CD8-positive, alpha-beta memory T cell (primary cell): ENCODE measurements at regions not wholly inside any gene's neighbourhood (a gene's known extent, or its start where the extent isn't known, plus 50 kb on each side); places are given as distances from the start of the nearest gene placed in this dataset.
A peak's percentile ranks its signal among the peaks of the same experiment; 100 is the strongest.
"Not testable (repeated sequence)": the region's sequence is repeated elsewhere in the genome, so short reads cannot be mapped to it uniquely, and the experiment has no call there.

Experiments
- CTCF ChIA-PET: fragments of 350-600 bp; sonication (Branson Sonifier 250); formaldehyde crosslinking; loops from one replicate; lab custom pipeline; 2021; ENCODE audit warnings: antibody characterized with exemption; lab: Charles Lee
- POLR2A ChIA-PET: fragments of 350-600 bp; sonication (Branson Sonifier 250); formaldehyde crosslinking; loops from one replicate; lab custom pipeline; 2021; ENCODE audit warnings: antibody characterized with exemption; lab: Charles Lee
- DNase-seq, 5 donors: peaks; one replicate each; pipeline versions ENCODE4 v3.0.0 to v3.0.0-alpha.2; 2020 to 2022; ENCODE audit warnings: mixed read lengths in 1 of 5
- H3K27ac ChIP-seq: one replicate; pipeline ENCODE4 v1.7.0; 2013; ENCODE audit warnings: low read depth, mild to moderate bottlenecking, low read length, moderate library complexity
- H3K27me3 ChIP-seq: 2 replicates; pipeline ENCODE4 v1.7.0; 2013; ENCODE audit warnings: low read length, mild to moderate bottlenecking; ENCODE audit not compliant: insufficient read depth, poor library complexity, severe bottlenecking
- H3K36me3 ChIP-seq: 2 replicates; pipeline ENCODE4 v1.7.0; 2013; ENCODE audit warnings: mild to moderate bottlenecking, low read length, moderate library complexity; ENCODE audit not compliant: insufficient read depth
- H3K4me1 ChIP-seq: 2 replicates; pipeline ENCODE4 v1.7.0; 2013; ENCODE audit warnings: mild to moderate bottlenecking, low read length, moderate library complexity; ENCODE audit not compliant: insufficient read depth
- H3K4me3 ChIP-seq: 2 replicates; pipeline ENCODE4 v1.7.0; 2013; ENCODE audit warnings: mild to moderate bottlenecking, low read length
- H3K9me3 ChIP-seq: 2 replicates; pipeline ENCODE4 v1.7.0; 2013; ENCODE audit warnings: mild to moderate bottlenecking, low read length
- H3K27ac Mint-ChIP-seq, 8 donors: one replicate each; pipeline ENCODE4 v1.8.0; 2020 to 2021; ENCODE audit warnings: mixed read lengths in 8 of 8, mild to moderate bottlenecking in 6 of 8, inconsistent platforms in 3 of 8, moderate library complexity in 3 of 8
- H3K27me3 Mint-ChIP-seq, 2 donors: one replicate each; pipeline ENCODE4 v1.8.0; 2020 to 2021; ENCODE audit warnings: mixed read lengths in 2 of 2, mild to moderate bottlenecking in 1 of 2, moderate library complexity in 1 of 2
- H3K36me3 Mint-ChIP-seq, 3 donors: one replicate each; pipeline ENCODE4 v1.8.0; 2020 to 2021; ENCODE audit warnings: mixed read lengths in 3 of 3, inconsistent platforms in 1 of 3, mild to moderate bottlenecking in 1 of 3
- H3K4me1 Mint-ChIP-seq, 3 donors: one replicate each; pipeline ENCODE4 v1.8.0; 2020 to 2021; ENCODE audit warnings: mixed read lengths in 3 of 3, inconsistent platforms in 1 of 3, mild to moderate bottlenecking in 1 of 3
- H3K4me3 Mint-ChIP-seq, 7 donors: one replicate each; pipeline ENCODE4 v1.8.0; 2020 to 2021; ENCODE audit warnings: mixed read lengths in 7 of 7, mild to moderate bottlenecking in 6 of 7, moderate library complexity in 4 of 7, inconsistent platforms in 2 of 7
- H3K9me3 Mint-ChIP-seq, 5 donors: one replicate each; pipeline ENCODE4 v1.8.0; 2020 to 2022; ENCODE audit warnings: mixed read lengths in 5 of 5, mild to moderate bottlenecking in 3 of 5, moderate library complexity in 2 of 5, inconsistent platforms in 1 of 5

- ChIA-PET CTCF (no interaction called here), POLR2A (no interaction called here)
- Mint-ChIP-seq H3K27me3 (no peaks in the 10 kb centered on the region), H3K27ac (no peak overlapping the region), H3K36me3 (no peaks in the 10 kb centered on the region), H3K9me3 (peaks cover 1 to 14% (median 6%) of the 10 kb centered on the region in 5 donors), H3K4me1 (no peaks in the 10 kb centered on the region), H3K4me3 (no peak overlapping the region)
- H3K9me3 ChIP-seq: no peaks in the 10 kb centered on the region
- no peaks in the 10 kb centered on the region for H3K36me3 ChIP-seq
- no peaks in the 10 kb centered on the region for H3K27me3 ChIP-seq
- no peak overlapping the region for H3K4me3 ChIP-seq
- no peak overlapping the region for H3K27ac ChIP-seq
- no peak for DNase-seq
- H3K4me1 ChIP-seq: no peaks in the 10 kb centered on the region
These were observed 86.8 kb upstream of the ZFP42 start for GRCh38 chr4:187908731-187909130.

- H3K4me1 ChIP-seq: no peaks in the 10 kb centered on the region
- no peak for DNase-seq
- no peak overlapping the region for H3K27ac ChIP-seq
- Mint-ChIP-seq H3K4me3 (no peak overlapping the region), H3K27ac (no peak overlapping the region), H3K27me3 (no peaks in the 10 kb centered on the region), H3K4me1 (no peaks in the 10 kb centered on the region), H3K9me3 (peaks cover 6 to 14% (median 8%) of the 10 kb centered on the region in 5 donors), H3K36me3 (no peaks in the 10 kb centered on the region)
- no peaks in the 10 kb centered on the region for H3K36me3 ChIP-seq
- no peaks in the 10 kb centered on the region for H3K27me3 ChIP-seq
- ChIA-PET CTCF (no interaction called here), POLR2A (no interaction called here)
- H3K9me3 ChIP-seq: no peaks in the 10 kb centered on the region
- H3K4me3 ChIP-seq: no peak overlapping the region
These were observed 84.8 kb upstream of the ZFP42 start for GRCh38 chr4:187910741-187911140.

- CTCF ChIA-PET, H3K4me3 Mint-ChIP-seq, H3K4me1 ChIP-seq: not testable (repeated sequence)
These were observed 80.2 kb upstream of the ZFP42 start for GRCh38 chr4:187915406-187915805.

GRCh38 chr4:187919966-187920365 is 75.6 kb upstream of the ZFP42 start:
- no peak overlapping the region for H3K27ac ChIP-seq
- Mint-ChIP-seq H3K27ac (no peak overlapping the region), H3K4me3 (no peak overlapping the region), H3K9me3 (peaks cover 3 to 15% (median 12%) of the 10 kb centered on the region in 5 donors), H3K36me3 (no peaks in the 10 kb centered on the region), H3K4me1 (no peaks in the 10 kb centered on the region), H3K27me3 (no peaks in the 10 kb centered on the region)
- CTCF ChIA-PET: no interaction called here
- no peak overlapping the region for H3K4me3 ChIP-seq
- H3K27me3 ChIP-seq: no peaks in the 10 kb centered on the region
- H3K9me3 ChIP-seq: no peaks in the 10 kb centered on the region
- no peak for DNase-seq
- POLR2A ChIA-PET: no interaction called here
- H3K4me1 ChIP-seq: no peaks in the 10 kb centered on the region
- no peaks in the 10 kb centered on the region for H3K36me3 ChIP-seq

More at GRCh38 chr4:187915406-187915805, 80.2 kb upstream of the ZFP42 start:
- DNase-seq, H3K27me3 Mint-ChIP-seq, H3K36me3 Mint-ChIP-seq, H3K4me1 Mint-ChIP-seq, H3K27me3 ChIP-seq, H3K4me3 ChIP-seq, POLR2A ChIA-PET, H3K27ac ChIP-seq, H3K27ac Mint-ChIP-seq, H3K9me3 ChIP-seq, H3K36me3 ChIP-seq: not testable (repeated sequence)
- H3K9me3 Mint-ChIP-seq: peaks cover 5 to 20% (median 13%) of the 10 kb centered on the region in 5 donors

- H3K36me3 Mint-ChIP-seq: no peaks in the 10 kb centered on the region
- H3K4me1 ChIP-seq: no peaks in the 10 kb centered on the region
These were observed 73.5 kb upstream of the ZFP42 start for GRCh38 chr4:187921946-187922623.

GRCh38 chr4:187929024-187929423 is 66.5 kb upstream of the ZFP42 start:
- DNase-seq: no peak
- Histone ChIP-seq H3K4me1 (no peaks in the 10 kb centered on the region), H3K9me3 (no peaks in the 10 kb centered on the region), H3K36me3 (no peaks in the 10 kb centered on the region), H3K4me3 (no peak overlapping the region), H3K27me3 (no peaks in the 10 kb centered on the region), H3K27ac (no peak overlapping the region)
- POLR2A ChIA-PET: no interaction called here
- Mint-ChIP-seq H3K36me3 (no peaks in the 10 kb centered on the region), H3K4me1 (no peaks in the 10 kb centered on the region), H3K27me3 (no peaks in the 10 kb centered on the region), H3K4me3 (no peak overlapping the region), H3K27ac (no peak overlapping the region), H3K9me3 (peaks cover 14 to 33% (median 23%) of the 10 kb centered on the region in 5 donors)
- CTCF ChIA-PET: no interaction called here

More at GRCh38 chr4:187921946-187922623, 73.5 kb upstream of the ZFP42 start:
- Histone ChIP-seq H3K9me3 (no peaks in the 10 kb centered on the region), H3K36me3 (no peaks in the 10 kb centered on the region), H3K27me3 (no peaks in the 10 kb centered on the region), H3K4me3 (no peak overlapping the region), H3K27ac (no peak overlapping the region)
- H3K4me1 Mint-ChIP-seq: no peaks in the 10 kb centered on the region
- ChIA-PET CTCF (no interaction called here), POLR2A (no interaction called here)
- no peak overlapping the region for H3K27ac Mint-ChIP-seq
- H3K9me3 Mint-ChIP-seq: peaks cover 5 to 27% (median 15%) of the 10 kb centered on the region in 5 donors
- no peaks in the 10 kb centered on the region for H3K27me3 Mint-ChIP-seq
- no peak overlapping the region for H3K4me3 Mint-ChIP-seq
- no peak for DNase-seq

GRCh38 chr4:187934766-187935165 is 60.8 kb upstream of the ZFP42 start:
- POLR2A ChIA-PET: no interaction called here
- H3K27me3 ChIP-seq: no peaks in the 10 kb centered on the region
- H3K9me3 ChIP-seq: no peaks in the 10 kb centered on the region
- no peaks in the 10 kb centered on the region for H3K27me3 Mint-ChIP-seq
- no peak overlapping the region for H3K4me3 ChIP-seq
- no peaks in the 10 kb centered on the region for H3K4me1 Mint-ChIP-seq
- H3K4me1 ChIP-seq: no peaks in the 10 kb centered on the region
- no peak overlapping the region for H3K27ac ChIP-seq
- CTCF ChIA-PET: no interaction called here
- no peaks in the 10 kb centered on the region for H3K36me3 ChIP-seq
- no peaks in the 10 kb centered on the region for H3K36me3 Mint-ChIP-seq
- DNase-seq: no peak
- H3K9me3 Mint-ChIP-seq: peaks cover 8 to 18% (median 14%) of the 10 kb centered on the region in 5 donors
- no peak overlapping the region for H3K4me3 Mint-ChIP-seq
- H3K27ac Mint-ChIP-seq: no peak overlapping the region

- peak overlapping the region in 1 of 8 donors; percentile 69 for H3K27ac Mint-ChIP-seq
- Histone ChIP-seq H3K27ac (no peak overlapping the region), H3K4me1 (no peaks in the 10 kb centered on the region), H3K27me3 (no peaks in the 10 kb centered on the region), H3K36me3 (no peaks in the 10 kb centered on the region), H3K4me3 (no peak overlapping the region), H3K9me3 (no peaks in the 10 kb centered on the region)
- no peaks in the 10 kb centered on the region for H3K4me1 Mint-ChIP-seq
- POLR2A ChIA-PET: no interaction called here
- H3K4me3 Mint-ChIP-seq: no peak overlapping the region
- CTCF ChIA-PET: no interaction called here
- H3K27me3 Mint-ChIP-seq: no peaks in the 10 kb centered on the region
- H3K36me3 Mint-ChIP-seq: no peaks in the 10 kb centered on the region
- peaks cover 8 to 17% (median 14%) of the 10 kb centered on the region in 5 donors for H3K9me3 Mint-ChIP-seq
- no peak for DNase-seq
These were observed 58.0 kb upstream of the ZFP42 start for GRCh38 chr4:187937557-187937956.
